COR-L47 (cell line): ENCODE measurements at regions not wholly inside any gene's neighbourhood (a gene's known extent, or its start where the extent isn't known, plus 50 kb on each side); places are given as distances from the start of the nearest gene placed in this dataset.

ENCODE experiments used
- DNase-seq: peaks from one replicate; lab custom pipeline; 2025; lab: John Stamatoyannopoulos, UW

DNA sequence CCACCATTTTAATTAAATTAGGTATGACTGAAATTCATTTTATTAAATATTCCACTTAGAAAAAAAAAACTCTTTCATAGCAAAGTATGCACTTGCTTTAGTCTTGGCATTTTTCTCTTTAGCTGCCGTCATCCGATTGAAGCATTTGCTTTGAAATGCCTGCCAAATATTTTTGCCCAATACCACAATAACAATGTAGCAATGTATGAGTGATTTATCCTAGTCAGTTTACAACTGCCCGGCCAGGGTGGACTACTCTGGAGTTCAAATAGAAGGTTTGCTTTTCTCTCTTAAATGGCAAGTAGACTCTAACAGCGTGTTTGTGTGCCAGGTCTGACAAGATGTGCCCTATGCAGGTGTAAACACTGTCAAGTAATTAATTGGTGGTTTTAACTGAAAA is 675.3 kb upstream of the SGCG start:
- no peak for DNase-seq

DNA sequence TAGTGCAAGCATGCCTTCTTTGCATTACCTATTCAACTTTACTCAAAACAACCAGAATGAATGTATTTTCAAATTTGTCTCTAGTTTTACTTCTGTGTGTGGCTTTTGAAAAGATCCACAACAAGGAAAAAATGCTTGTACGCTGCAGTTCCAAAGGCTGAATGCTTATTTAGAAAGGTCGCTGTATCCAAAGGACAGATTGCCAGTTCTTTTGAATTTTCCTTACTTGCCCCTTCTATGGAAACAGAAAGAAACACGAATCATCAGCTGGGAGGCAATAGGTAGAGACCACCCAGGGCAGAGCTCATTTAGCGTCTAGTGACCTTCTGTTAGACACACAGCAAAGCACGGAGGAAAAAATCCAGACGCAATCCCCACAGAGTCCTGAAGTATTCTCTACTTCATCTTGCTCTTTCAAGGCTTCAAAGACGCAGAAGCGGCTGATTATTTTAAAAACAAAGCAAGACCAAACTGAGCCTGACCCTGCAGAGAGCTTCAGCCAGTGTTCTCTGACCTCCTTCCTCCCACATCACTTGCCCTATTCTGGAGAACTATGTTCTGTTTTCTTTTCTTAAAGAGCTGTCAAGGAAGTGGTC is 674.6 kb upstream of the SGCG start:
- DNase-seq = no peak

DNA sequence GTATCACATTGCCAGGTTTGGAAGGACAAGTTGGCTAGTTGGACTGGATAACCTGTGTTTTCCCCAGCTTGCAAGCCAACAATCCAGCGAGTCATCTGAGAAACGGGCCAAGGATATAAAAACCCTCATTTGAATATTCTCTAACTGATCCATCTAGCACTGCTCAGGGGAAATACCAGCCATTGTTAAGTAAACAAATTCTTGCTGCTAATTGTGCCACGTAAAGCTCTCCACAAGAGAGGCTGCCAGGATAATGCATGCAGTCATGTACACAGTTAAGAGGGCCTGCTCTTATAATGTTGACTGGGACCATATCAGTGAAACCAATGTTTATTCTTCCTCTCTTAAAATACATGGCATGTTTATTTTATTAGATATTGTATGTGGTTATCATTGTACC is 663.2 kb upstream of the SGCG start:
- DNase-seq = peak; percentile 10

DNA sequence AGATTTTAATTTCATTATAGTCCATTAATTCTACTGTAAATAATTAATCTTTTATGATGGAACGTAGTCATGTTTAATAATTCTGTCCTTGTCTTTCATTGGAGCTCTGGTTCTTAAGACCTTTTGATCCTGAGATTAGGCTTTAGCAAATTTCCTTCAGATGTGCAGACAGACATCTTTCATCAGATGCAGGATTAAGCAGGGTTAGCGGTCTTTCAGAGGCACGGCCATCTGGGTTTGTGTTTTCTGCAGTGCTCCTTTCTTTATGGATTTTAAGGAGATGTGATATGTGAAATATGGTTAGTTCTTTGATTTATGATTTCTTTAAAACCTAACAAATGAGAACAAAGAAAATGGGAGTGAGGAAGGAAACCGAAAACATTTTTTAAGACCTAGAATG is 643.9 kb upstream of the SGCG start:
- no peak for DNase-seq

DNA sequence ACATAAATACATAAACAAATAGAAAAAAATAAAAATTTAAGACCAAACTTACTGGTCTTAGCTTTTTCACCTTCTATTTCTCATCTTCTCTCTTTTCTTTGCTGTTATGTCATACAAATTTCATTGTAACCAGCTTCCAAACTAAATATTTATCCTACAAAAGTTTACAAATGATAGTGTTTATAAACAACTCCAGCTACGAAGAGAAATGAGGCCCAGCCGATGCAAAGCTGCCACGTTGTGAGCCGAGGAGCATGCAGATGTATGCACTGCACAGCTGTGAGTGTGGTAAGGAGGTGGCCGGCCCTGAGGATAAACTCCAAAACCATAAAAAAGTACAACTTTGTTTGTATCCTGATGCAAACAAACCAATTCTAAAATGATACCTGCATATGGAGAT is 642.4 kb upstream of the SGCG start:
- DNase-seq = no peak

DNA sequence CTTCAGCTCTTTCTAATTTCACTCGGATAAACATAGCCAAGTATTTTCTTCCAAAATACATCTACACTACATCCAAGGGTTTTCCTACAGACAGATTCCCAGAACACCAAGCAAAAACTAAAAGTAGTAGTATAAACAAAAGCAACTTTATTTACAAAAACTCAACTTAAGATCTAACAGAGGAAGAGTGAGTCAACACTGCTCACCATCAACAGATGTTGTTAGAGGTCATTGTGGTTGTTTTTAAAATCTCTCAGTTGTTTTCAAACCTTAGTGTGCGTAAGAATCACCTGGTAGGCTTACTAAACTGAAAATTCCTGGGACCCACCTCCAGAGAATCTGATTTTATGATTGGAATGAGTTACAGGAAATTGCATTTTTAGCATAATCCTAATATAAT is 631.7 kb upstream of the SGCG start:
- no peak for DNase-seq

DNA sequence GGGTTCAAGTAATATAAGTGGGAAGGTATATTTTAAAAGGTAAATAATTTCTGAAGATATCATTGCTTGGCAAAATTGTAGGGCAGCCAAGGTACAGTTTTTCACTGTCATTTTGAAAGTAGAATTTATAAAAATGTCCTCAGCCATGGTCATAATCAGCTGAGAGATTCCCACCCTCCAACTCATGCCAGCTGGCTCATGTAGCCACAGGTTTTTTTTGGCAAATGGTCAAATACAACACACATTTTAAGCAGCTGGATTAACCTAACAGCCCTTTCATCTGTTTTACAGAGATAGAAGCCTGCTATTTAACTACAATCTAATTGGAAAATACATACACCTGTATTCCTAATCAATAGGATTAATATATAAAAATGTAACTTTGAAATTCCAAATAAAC is 619.2 kb upstream of the SGCG start:
- peak; percentile 83 for DNase-seq

DNA sequence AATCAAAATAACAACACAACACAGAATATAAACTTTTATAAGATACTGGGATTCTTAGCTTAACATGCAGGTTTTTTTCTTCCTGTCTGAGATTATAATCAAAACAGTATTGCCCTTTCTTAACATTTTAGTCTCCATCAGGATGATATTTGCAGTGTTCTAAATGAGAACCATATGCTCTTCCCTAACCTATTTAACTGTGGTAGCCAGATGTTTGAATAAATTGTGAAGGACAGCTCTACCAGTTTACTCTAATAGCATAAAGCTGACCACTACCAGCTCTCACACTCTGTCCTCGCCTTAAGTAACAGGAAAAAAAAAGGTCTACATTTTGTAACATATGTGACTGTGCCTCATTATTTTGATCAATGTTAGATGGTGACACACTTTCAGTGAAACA is 618.7 kb upstream of the SGCG start:
- DNase-seq = no peak

DNA sequence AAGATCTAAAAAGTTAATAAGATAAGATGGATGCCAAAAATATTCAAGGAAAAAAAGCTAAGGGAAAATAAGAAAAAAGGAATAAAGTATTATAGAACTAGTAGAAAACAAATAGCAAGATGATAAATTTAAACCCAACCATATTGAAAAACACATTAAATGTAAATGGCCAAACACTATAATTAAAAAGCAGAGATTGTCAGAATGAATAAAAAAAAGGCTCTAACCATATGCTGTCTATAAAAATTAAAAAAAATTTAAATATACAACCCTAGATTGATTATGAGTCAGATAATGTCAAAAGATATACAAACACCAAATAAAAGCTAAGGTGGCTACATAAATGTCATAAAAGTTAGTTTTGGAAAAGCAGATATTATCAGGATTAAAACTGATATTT is 617.5 kb upstream of the SGCG start:
- no peak for DNase-seq

DNA sequence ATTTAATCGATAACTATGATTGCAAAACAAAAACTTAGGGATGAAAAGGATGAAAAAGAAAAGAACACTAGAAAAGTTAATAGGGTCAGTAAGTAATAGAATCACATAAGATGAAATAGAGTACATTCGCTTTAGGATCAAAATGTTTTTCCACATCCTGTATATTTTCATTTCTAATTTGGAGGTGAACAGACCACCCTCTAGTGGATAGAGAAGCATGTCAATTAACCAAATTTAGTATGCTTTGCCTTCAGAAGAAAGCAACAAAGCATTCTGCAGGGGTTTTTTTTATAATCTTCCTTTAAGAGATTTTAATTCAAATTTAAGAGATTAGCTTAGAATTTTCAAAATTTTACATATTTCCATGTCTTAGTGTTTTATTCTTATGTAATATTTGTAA is 611.0 kb upstream of the SGCG start:
- DNase-seq = peak; percentile 5

DNA sequence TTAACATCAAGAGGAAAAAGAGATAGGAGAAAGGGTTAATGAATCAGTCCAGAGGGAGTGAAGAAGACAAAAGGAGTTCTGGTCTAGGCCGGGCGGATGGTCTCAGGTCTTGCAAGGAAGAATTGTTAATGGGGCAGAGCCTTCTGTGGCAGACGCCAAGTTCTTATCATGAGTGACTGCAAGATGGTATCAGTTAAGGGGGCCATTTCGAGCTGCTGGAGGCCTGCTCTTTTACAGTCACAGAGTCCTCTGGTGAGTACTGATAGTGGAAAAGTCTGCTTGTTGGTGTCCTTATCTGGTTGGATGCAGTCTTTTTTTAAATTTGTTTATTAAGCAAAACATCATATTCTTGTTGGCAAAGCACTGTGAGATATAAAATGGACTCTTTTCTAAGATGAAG is 590.9 kb upstream of the SGCG start:
- no peak for DNase-seq

DNA sequence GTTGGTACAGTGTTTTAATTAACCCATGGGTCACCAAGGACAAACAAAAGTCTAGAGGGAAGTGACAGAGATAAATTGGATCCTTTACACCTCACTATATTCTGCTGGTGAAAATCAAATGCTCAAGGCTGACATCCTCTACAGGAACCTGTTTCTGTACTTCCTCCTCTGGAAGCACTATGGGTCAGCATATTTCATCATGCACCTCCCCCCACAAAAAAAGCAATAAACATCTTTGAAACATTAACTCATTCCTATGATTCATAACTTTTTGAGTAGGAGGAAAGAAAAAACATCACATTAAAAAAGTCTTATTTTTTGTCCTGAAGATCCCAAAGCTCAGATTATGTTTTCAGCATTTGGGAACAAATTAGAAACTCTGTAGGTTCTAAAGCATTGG is 588.3 kb upstream of the SGCG start:
- no peak for DNase-seq

DNA sequence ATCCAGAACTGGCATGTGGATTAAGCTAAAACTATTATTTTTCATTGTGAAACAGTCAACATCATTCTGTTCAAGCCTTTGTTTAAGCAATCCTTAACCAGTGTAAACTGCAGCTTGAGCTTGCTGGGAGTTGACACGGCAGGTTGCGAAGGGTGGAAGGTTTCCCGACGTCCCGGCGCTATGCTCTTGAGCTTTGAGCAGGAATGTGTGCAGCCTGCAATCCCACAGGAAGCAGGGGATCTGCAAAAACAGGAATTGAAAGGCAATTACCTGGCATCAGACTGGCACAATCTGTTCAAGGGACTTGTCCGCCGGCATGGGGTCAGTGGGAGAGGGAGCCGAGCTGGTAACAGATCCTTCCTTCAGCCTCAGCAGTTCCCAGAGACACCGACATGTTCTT is 586.7 kb upstream of the SGCG start:
- no peak for DNase-seq

DNA sequence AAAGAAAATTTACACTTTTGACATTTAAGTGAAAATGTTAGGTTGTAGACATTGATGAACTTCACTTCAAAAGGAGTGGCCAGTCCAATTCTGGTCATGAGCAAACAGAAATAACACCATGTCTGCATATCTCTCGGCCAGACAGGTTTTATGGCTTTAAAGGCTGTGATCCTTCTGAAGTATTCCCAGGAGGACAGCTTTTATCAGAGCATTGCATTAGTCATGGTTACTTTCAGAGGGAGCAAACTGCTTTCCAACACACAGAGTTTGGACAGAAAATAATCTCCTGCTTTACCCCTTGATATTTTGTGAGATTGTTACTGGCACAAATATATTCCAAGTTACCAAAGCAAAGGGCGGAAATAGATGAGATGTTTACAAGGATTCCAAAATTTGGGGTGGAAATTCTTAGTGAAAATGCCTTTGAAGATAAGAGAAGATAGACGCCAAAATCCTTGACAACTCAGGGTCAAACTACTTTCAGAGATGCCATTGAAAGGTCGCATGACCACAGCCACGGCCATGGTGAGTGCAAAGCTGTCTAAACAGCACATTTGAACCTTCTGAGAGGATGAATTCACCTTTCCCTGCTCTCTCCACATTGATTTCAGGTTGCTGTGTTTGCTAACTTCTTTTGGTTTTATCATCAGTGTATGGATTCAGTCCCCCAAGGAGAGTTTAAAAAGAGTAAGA is 584.5 kb upstream of the SGCG start:
- DNase-seq = no peak

DNA sequence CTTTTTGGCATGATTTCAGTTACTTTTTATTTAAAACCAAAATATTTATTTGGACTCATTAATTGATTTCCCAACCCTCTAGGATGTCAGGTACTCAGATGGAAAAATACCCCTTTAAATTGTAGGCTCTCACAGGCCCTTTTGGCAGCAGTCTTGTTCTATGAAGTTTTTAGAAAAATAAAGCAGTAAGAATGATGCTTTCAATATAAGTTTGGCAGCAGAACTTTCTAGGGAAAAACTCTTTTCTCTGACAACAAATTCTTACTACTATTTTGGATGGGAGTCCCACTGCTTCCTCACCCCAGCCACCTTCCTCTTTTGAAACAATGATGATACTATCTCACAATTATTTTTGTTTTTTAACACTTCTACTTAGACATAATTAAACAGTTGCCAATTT is 581.6 kb upstream of the SGCG start:
- no peak for DNase-seq

DNA sequence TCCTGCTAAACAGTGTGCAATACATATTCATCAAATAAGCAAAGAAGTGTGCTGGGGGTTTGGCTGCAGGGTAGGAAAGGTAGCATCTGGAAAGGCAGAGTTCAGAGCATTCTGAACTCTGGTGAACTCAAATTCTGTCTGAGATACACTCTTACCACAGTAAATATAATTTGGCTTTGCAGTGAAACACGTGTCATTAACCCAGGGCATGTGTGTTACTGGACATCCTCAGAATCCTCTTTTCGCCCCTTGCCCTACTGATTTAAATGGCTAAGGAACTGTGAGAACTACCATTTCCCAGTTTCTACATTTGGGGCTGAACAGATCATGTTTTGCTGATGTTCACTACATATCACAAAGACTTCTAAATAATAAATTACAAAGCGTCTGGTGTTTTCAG is 562.8 kb upstream of the SGCG start:
- no peak for DNase-seq

DNA sequence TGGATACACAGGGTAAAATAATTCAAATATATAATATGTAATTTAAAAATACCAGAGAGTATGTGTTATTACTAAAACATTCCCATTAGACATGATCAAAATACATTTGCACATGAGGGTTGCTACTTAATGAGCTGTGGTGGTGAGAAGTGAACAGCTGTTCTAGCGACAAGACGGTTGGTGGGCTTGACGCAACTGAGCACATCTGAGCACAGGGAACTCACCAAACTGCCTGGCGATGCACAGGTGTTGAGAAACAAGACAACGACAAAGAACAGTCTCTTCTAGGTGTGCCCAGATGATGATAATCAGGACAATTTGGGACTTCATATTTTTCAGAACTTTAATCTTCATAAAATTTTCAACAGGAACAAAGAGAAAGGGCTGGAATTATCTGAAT is 555.1 kb upstream of the SGCG start:
- no peak for DNase-seq

DNA sequence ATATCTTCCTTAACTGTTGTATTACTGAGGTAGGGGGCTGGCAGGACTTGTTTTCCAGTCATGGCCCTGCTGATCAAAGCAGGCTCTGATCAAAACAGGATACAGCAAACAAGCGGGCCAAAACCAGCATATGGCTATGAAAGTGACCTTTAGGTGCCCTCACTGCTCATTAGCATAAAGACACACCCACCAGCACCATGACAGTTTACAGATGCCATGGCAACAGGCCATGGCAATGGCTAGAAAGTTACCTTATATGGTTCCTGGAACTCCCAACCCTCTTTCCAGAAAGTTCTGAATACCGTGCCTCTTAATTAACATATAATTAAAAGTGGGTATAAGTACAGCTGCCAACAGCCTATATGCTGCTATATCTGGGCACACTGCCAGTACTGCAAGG is 551.4 kb upstream of the SGCG start:
- no peak for DNase-seq

DNA sequence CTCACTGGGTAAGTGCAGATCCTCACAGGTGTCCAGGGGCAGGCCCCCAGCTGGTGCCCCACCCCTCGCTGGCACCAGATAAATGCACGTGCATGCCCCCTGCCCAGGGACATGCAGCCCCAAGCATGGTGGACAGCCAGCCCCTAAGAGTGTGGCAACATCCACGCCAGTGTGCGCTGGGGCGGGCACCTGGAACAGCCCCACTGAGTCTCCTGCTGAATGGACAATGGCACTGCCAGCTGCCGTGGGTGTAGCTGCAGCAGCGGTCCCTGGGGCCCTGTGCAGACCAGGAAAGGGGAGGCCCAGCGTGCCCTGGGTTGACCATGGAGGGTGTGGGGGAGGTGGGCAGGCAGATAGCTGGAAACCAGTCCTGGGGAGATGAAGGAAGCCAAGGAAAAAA is 538.7 kb upstream of the SGCG start:
- no peak for DNase-seq

DNA sequence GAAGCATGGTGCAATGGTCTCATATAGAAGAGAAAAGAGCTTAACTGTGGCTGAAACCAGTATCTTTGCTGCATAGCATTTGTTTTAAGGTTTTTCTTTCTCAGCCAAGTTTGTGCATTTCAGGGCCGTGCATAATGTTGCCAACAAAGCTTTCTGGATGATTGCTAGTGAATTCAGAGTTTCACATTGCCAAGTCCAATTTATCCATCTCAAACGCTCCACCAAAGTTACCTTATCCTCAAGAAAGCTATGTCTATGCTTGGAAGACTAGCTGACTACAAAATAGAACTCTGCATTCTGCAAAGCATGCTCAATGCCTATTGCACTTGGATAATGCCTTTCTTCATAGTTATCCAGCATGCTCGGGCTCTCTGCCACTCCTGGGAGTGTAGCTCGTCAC is 535.8 kb upstream of the SGCG start:
- DNase-seq = no peak

DNA sequence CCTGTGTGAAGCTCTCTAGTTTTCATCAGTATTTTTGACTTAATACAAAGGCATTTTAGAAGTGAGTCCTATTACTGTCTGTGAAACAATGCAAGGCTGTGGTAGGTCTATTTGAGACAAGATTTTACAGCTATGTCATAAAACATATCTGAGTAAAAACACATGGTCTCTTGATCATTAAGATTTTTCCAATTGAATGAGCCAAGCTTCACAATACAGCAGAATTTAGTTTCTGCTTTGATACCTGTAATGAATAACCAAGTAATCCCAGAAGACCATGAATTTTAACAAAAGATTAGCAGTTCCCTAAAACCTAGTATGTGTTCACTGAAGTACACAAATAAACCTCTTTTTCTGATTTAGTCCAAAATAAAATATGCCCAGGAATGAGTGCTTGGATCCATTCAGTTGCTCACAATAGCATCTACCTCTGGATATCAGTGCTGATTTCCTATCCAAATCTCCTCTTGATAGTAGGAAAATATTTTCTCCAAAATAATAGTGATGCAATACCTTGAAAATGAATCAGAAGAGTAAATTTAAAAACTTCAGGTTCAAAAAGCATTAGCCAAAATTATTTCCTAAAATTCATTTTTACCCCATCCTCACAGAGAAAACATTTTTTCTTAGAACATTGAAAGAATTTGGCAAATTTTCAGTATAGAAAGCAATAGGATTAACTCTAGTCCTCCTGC is 533.5 kb upstream of the SGCG start:
- no peak for DNase-seq

DNA sequence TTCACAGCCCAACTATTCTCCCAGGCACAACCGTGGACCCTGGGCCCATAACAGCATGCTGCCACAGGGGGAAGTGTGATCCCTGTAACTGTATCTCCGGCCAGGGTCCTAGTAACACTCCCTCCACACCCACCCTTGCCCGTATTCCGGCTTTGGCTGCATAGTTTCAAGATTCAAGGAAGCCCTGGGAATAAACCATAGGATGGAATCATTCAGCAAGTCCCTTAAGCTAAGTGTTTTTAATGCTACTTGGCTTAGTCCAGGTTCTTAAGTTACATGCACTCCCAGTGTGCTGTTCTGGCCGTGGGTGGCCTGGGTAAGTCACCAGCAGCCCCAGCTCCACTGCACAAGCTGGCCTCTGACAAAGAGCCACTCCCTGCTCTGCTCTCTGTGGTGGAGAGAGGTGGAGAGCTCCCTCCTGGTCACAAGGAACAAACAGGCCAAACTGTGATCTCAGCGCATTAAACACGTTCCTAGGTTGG is 532.4 kb upstream of the SGCG start:
- no peak for DNase-seq

DNA sequence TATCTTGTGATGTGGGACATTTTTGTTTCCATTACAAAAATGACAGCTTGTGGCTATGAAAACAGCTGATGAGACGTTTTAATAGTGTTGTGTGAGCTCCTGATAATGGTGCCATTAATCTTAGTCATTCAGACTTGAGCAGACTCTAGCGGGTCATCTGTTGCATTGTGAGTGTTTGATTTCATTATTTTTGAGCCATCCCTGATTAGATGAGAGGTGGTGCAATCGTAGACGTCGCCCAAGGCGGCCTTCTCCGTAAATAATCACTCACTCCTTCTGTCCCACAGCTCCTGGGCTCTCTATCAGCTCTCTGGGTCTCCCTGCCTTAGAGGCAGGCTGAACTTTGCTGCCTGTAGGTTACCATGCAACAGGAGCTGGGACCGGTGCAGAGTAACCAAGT is 528.0 kb upstream of the SGCG start:
- DNase-seq = no peak

DNA sequence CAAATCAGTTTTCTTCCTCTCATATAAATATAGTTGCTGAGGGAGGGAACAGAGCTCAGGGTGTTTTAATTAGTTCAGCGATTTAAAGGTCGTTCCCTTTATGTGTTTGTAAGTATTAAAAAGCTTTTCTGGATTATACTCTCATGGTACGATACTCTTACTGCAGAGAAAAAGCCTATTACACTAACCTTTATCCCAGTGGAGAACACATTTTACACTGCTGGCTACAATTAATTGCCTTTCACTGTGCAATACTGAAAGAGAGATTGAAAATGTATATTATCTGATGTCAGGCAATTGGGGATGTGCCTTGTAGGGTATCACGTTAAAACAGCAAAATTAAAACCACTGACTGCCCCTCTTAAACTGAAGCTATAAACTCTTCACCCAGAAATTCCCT is 526.9 kb upstream of the SGCG start:
- no peak for DNase-seq
